Vagina (tissue), 2 donors: ENCODE measurements at regions not wholly inside any gene's neighbourhood (a gene's known extent, or its start where the extent isn't known, plus 50 kb on each side); places are given as distances from the start of the nearest gene placed in this dataset.

ENCODE experiments used
- POLR2A ChIP-seq, 2 donors: fragments of 450-650 bp; IDR thresholded peaks; one replicate each; pipeline ENCODE4 v1.6.1; 2017; ENCODE audit warnings: antibody characterized with exemption in 2 of 2, mild to moderate bottlenecking in 2 of 2, moderate library complexity in 2 of 2
- POLR2AphosphoS5 ChIP-seq, 2 donors: sonication (generic); formaldehyde crosslinking; IDR thresholded peaks; one replicate each; pipeline ENCODE4 v1.9.0; 2017; ENCODE audit warnings: antibody characterized with exemption in 2 of 2, mild to moderate bottlenecking in 2 of 2, low read depth in 1 of 2; ENCODE audit not compliant: insufficient read depth in 1 of 2
- TF ChIP-seq, protein P1 (sequence below), 3 experiments: fragments of 450-650 bp in 2 of 3; fragments of 200-600 bp in 1 of 3; sonication (generic) in 1 of 3; IDR thresholded peaks; one replicate each; pipeline ENCODE4 v1.5.1; 2017 to 2019; ENCODE audit warnings: antibody characterized with exemption in 3 of 3, mild to moderate bottlenecking in 2 of 3, moderate library complexity in 2 of 3

DNA sequence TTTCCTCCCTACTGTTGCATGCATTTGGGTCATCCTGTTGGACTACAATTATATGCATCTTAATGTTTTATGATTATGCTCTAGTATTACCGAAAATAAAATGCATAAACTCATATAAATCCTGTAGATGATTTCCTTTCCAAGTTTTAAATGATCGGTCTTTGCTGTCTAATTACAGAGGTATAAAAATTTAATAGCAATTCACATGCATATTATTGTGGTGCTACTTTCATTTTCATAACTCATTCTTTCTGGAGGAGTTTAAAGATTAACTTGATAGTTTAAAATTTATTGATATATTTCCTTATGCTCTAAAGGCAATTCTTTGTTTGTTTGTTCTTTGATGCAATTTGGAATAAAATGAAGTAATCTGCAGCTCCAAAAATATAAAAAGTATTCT is 1475.1 kb downstream of the MAT2B start:
- TF ChIP-seq, protein P1, sequence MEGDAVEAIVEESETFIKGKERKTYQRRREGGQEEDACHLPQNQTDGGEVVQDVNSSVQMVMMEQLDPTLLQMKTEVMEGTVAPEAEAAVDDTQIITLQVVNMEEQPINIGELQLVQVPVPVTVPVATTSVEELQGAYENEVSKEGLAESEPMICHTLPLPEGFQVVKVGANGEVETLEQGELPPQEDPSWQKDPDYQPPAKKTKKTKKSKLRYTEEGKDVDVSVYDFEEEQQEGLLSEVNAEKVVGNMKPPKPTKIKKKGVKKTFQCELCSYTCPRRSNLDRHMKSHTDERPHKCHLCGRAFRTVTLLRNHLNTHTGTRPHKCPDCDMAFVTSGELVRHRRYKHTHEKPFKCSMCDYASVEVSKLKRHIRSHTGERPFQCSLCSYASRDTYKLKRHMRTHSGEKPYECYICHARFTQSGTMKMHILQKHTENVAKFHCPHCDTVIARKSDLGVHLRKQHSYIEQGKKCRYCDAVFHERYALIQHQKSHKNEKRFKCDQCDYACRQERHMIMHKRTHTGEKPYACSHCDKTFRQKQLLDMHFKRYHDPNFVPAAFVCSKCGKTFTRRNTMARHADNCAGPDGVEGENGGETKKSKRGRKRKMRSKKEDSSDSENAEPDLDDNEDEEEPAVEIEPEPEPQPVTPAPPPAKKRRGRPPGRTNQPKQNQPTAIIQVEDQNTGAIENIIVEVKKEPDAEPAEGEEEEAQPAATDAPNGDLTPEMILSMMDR (IDR thresholded peaks at IDR 0.05): no peak
- TF ChIP-seq POLR2AphosphoS5 (IDR thresholded peaks at IDR 0.05; ENCODE audit: insufficient read depth in 1 of 2, low read depth in 1 of 2) (no peak), POLR2A (IDR thresholded peaks at IDR 0.05) (no peak)
